ENCODE measurements at regions not wholly inside any gene's neighbourhood (a gene's known extent, or its start where the extent isn't known, plus 50 kb on each side); places are given as distances from the start of the nearest gene placed in this dataset.
"Not testable (repeated sequence)": the region's sequence is repeated elsewhere in the genome, so short reads cannot be mapped to it uniquely, and the experiment has no call there.

- not testable (repeated sequence) for TF ChIP-seq POLR2AphosphoS5 (IDR thresholded peaks at IDR 0.05; ENCODE audit: borderline replicate concordance, low read depth, low read length); EZH2 (IDR thresholded peaks at IDR 0.05)
Observed at GRCh38 chr9:90536094-90536493, 106.5 kb downstream of the DIRAS2 start.
